GM13976 (cell line): ENCODE measurements at regions not wholly inside any gene's neighbourhood (a gene's known extent, or its start where the extent isn't known, plus 50 kb on each side); places are given as distances from the start of the nearest gene placed in this dataset.

ENCODE experiments used
- DNase-seq: peaks from one replicate; pipeline ENCODE4 v3.0.0; 2012; ENCODE audit warnings: low spot score
- CTCF ChIP-seq: IDR thresholded peaks from 2 replicates; pipeline ENCODE4 v1.5.1; 2012; ENCODE audit warnings: borderline replicate concordance, mild to moderate bottlenecking; ENCODE audit not compliant: insufficient read depth; ENCODE audit errors: extremely low read depth, missing control alignments, control extremely low read depth
- in situ Hi-C: fragments of 300-500 bp; cut with MboI; formaldehyde crosslinking; loops from one replicate; pipeline ENCODE4 v1.12.0; 2022; ENCODE audit warnings: low sequenced_read_pairs, mixed read lengths, inconsistent platforms; ENCODE audit not compliant: unreplicated experiment

GRCh38 chr16:87054154-87054553 is 263.0 kb downstream of the C16orf95 start:
- in situ Hi-C loops, result loop anchor here (10.0 kb wide), 1 partner anchor 489 kb away; the partner anchor contains the start of gene FOXC2

GRCh38 chr16:87054856-87055255 is 262.3 kb downstream of the C16orf95 start:
- TF ChIP-seq CTCF, result no peak
- in situ Hi-C loops, result loop anchor here (10.0 kb wide), 1 partner anchor 490 kb away; the partner anchor contains the start of gene FOXC2
- no peak for DNase-seq

More at GRCh38 chr16:87054154-87054553, 263.0 kb downstream of the C16orf95 start:
- TF ChIP-seq CTCF, result no peak
- no peak for DNase-seq

DNA sequence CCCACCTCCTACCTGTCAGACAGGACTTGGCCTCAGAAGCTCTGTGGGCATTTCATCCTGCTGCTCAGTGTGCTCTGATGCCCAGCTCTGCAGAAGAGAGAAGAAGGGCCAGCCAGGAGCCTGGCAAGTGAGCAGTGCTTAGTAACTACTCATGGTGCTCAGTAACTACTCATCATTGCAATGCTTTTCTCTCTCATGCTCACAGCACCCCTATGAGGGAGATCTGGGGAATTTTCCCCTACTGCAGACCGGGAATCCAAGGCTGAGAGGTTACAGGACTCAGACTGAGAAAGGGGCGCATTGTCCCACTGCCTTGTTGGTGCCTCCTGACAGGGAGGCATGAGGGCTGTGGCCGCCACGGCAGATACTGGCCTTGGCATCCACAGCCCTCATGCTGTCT is 261.1 kb downstream of the C16orf95 start:
- DNase-seq, result no peak
- in situ Hi-C loops, result loop anchor here (10.0 kb wide), 1 partner anchor 491 kb away; the partner anchor contains the start of gene FOXC2
- no peak for TF ChIP-seq CTCF

DNA sequence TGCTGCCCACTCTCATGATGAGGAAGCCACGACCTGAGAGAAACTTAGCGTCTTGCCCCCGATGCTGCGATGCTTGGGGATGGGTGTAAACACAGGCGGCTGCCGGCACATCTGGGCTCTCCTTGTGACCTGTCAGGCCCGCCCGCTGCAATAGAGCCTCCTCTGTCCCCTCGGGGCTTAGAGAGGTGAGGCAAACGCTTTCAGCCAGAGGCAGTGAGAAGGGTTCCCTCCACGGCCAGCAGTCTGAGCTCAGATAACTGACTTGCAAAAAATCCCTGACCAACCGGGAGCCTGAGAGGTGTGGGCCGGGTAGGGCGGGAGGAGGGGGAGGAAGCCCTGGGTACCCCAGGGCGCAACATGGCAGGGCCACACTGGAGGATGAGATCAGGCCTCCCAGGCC is 260.6 kb downstream of the C16orf95 start:
- no peak for TF ChIP-seq CTCF
- no peak for DNase-seq
- in situ Hi-C loops, result loop anchor here (10.0 kb wide), 1 partner anchor 492 kb away; the partner anchor contains the start of gene FOXC2

- no peak for TF ChIP-seq CTCF
- in situ Hi-C loops, result loop anchor here (10.0 kb wide), 1 partner anchor 493 kb away; the partner anchor contains the start of gene FOXC2
- no peak for DNase-seq
Measured at GRCh38 chr16:87057211-87057881, 259.8 kb downstream of the C16orf95 start.

GRCh38 chr16:87057951-87058560 is 259.1 kb downstream of the C16orf95 start:
- no peak for DNase-seq

More at GRCh38 chr16:87057951-87058560, 259.1 kb downstream of the C16orf95 start:
- TF ChIP-seq CTCF, result no peak
- in situ Hi-C loops, result loop anchor here (10.0 kb wide), 1 partner anchor 493 kb away; the partner anchor contains the start of gene FOXC2
